ENCODE measurements at regions not wholly inside any gene's neighbourhood (a gene's known extent, or its start where the extent isn't known, plus 50 kb on each side); places are given as distances from the start of the nearest gene placed in this dataset.

GRCh38 chr17:69692171-69692570 is 277.7 kb downstream of the MAP2K6 start:
- TF ChIP-seq RFX5 (IDR thresholded peaks at IDR 0.05; ENCODE audit: low read length) (no peak), CTCF (IDR thresholded peaks at IDR 0.05) (no peak), USF2 (IDR thresholded peaks at IDR 0.05; ENCODE audit: borderline replicate concordance, low read depth, low read length) (no peak), MAX (IDR thresholded peaks at IDR 0.05; ENCODE audit: low read depth) (no peak), EZH2phosphoT487 (IDR thresholded peaks at IDR 0.05; ENCODE audit: borderline replicate concordance, low read depth) (no peak), USF1 (IDR thresholded peaks at IDR 0.05; ENCODE audit: borderline replicate concordance, low read depth) (no peak), TAF1 (IDR thresholded peaks at IDR 0.05; ENCODE audit: borderline replicate concordance, low read depth, low read length) (no peak), CHD2 (IDR thresholded peaks at IDR 0.05; ENCODE audit: low read length, partially characterized antibody) (no peak), JUND (IDR thresholded peaks at IDR 0.05) (no peak), RXRA (IDR thresholded peaks at IDR 0.05; ENCODE audit: borderline replicate concordance, low read depth) (no peak)

All from SK-N-SH (cell line).